ENCODE measurements at regions not wholly inside any gene's neighbourhood (a gene's known extent, or its start where the extent isn't known, plus 50 kb on each side); places are given as distances from the start of the nearest gene placed in this dataset.

DNA sequence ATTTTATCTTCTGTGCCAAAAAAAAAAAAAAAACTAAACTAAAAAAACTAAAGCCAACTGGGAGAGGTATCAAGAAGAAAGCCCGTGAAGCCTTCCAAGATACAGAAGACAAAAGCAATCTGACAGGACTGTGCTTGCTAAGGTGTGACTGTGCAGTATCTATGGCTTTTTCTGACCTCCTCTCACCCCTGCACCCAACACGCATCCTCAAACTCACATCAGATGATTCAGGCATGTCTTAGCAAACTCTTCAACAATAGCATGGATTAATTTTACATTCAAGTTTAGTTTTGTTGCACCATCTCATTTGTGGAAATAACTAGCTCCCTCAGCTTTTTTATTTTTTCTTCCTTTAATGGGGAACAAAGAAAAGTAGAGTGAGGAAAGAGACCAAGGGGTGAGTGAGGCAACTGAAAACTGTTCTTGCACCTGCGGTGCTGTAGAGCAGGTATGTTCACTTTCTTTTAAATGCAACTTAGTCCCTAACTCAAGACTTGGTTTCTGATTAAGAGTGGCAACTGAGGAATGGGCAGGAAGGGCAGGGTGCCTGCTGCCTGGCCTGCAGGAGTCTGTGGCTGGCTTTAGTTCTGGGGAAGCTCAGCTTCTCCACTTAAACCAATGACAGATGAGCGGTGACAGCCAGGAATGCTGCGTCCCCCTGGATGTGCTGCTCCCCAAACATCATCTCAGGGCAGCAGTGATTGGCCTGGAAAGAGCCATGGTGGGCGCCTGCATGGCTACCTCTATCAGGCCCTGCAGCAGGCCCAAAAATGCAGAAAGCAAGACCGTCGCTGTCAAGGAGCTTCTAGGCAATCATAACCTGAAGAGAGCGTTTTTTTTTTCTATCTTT lies 71.3 kb upstream of the LRRC8B start:
- TF ChIP-seq, protein P1, sequence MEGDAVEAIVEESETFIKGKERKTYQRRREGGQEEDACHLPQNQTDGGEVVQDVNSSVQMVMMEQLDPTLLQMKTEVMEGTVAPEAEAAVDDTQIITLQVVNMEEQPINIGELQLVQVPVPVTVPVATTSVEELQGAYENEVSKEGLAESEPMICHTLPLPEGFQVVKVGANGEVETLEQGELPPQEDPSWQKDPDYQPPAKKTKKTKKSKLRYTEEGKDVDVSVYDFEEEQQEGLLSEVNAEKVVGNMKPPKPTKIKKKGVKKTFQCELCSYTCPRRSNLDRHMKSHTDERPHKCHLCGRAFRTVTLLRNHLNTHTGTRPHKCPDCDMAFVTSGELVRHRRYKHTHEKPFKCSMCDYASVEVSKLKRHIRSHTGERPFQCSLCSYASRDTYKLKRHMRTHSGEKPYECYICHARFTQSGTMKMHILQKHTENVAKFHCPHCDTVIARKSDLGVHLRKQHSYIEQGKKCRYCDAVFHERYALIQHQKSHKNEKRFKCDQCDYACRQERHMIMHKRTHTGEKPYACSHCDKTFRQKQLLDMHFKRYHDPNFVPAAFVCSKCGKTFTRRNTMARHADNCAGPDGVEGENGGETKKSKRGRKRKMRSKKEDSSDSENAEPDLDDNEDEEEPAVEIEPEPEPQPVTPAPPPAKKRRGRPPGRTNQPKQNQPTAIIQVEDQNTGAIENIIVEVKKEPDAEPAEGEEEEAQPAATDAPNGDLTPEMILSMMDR (IDR thresholded peaks at IDR 0.05; ENCODE audit: low read depth, low read length, missing input control), result no peak
- no peak for TF ChIP-seq EGR1 (IDR thresholded peaks at IDR 0.05; ENCODE audit: low read depth in 2 of 2)
